AG04449 (cell line): ENCODE measurements at regions not wholly inside any gene's neighbourhood (a gene's known extent, or its start where the extent isn't known, plus 50 kb on each side); places are given as distances from the start of the nearest gene placed in this dataset.

Experiments used
- CTCF ChIA-PET: fragments of 350-600 bp; formaldehyde crosslinking; extraction: SDS; loops from one replicate; lab custom pipeline; 2021; ENCODE audit warnings: antibody characterized with exemption; lab: Yijun Ruan, JAX
- POLR2A ChIA-PET: fragments of 400-600, 350-600 bp; formaldehyde crosslinking; extraction: SDS; loops from one replicate; lab custom pipeline; 2020; ENCODE audit warnings: antibody characterized with exemption, inconsistent platforms; lab: Yijun Ruan, JAX
- DNase-seq: peaks from one replicate; pipeline ENCODE4 v3.0.0-alpha.2; 2010; ENCODE audit warnings: low read depth, low spot score
- H3K4me3 ChIP-seq: 2 replicates; pipeline ENCODE4 v1.5.1; 2011; ENCODE audit warnings: low read depth, mild to moderate bottlenecking, control low read depth, low read length
- CTCF ChIP-seq: IDR thresholded peaks from one replicate; pipeline ENCODE4 v1.5.1; 2011; ENCODE audit warnings: mild to moderate bottlenecking, moderate library complexity, low read length, control low read depth, inconsistent platforms; ENCODE audit not compliant: insufficient read depth; ENCODE audit errors: missing control alignments

- ChIA-PET CTCF (no interaction called here), POLR2A (no interaction called here)
- TF ChIP-seq CTCF: no peak
- no peak for DNase-seq
- no peak overlapping the region for H3K4me3 ChIP-seq
Observed at GRCh38 chr1:181953596-181953995, 107.9 kb downstream of the ZNF648 start.

DNA sequence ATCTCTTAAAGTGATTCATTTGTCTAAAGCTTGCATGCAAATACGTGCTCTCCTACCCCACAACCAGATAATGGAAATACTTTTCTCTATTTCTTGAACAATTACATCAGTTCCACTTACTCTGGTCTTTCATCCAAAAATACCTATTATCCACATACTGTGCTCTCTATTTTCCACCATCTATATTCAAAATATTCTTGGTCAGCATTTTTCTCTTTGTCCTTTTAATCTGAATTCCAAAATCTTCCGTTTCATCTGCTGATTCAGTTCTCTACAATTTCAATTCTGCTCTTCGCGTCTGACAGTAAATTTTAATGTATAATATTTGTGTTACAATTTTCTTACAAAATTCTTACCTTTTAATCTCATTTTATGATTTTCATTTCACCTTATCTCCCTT is 110.3 kb downstream of the ZNF648 start:
- no peak for TF ChIP-seq CTCF
- DNase-seq: no peak
- ChIA-PET POLR2A (no interaction called here), CTCF (no interaction called here)
- no peak overlapping the region for H3K4me3 ChIP-seq

GRCh38 chr1:181949500-181949899 is 112.0 kb downstream of the ZNF648 start:
- DNase-seq: no peak
- CTCF ChIA-PET: no interaction called here
- H3K4me3 ChIP-seq: no peak overlapping the region
- POLR2A ChIA-PET: no interaction called here
- TF ChIP-seq CTCF: no peak

DNA sequence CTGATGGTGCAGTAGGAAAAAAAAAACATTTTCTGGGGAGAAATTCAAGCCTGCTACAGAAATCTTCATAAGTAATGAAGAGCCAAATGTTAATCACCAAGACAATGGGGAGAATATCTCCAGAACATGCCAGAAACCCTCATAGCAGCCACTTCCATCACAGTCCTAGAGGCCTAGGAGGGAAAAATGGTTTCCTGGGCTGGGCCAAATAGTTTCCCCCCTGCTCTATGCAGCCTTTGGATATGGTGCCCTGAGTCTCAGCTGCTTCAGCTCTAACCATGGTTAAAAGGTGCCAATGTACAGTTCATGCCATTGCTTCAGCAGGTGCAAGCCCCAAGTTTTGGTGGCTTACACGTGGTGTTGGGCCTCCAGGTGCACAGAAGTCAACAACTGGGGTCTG is 113.1 kb downstream of the ZNF648 start:
- ChIA-PET CTCF (no interaction called here), POLR2A (no interaction called here)
- TF ChIP-seq CTCF: no peak
- no peak for DNase-seq
- H3K4me3 ChIP-seq: no peak overlapping the region

- no peak for DNase-seq
- H3K4me3 ChIP-seq: no peak overlapping the region
- POLR2A ChIA-PET: no interaction called here
- CTCF ChIA-PET: no interaction called here
- no peak for TF ChIP-seq CTCF
Observed at GRCh38 chr1:181947441-181947840, 114.1 kb downstream of the ZNF648 start.

DNA sequence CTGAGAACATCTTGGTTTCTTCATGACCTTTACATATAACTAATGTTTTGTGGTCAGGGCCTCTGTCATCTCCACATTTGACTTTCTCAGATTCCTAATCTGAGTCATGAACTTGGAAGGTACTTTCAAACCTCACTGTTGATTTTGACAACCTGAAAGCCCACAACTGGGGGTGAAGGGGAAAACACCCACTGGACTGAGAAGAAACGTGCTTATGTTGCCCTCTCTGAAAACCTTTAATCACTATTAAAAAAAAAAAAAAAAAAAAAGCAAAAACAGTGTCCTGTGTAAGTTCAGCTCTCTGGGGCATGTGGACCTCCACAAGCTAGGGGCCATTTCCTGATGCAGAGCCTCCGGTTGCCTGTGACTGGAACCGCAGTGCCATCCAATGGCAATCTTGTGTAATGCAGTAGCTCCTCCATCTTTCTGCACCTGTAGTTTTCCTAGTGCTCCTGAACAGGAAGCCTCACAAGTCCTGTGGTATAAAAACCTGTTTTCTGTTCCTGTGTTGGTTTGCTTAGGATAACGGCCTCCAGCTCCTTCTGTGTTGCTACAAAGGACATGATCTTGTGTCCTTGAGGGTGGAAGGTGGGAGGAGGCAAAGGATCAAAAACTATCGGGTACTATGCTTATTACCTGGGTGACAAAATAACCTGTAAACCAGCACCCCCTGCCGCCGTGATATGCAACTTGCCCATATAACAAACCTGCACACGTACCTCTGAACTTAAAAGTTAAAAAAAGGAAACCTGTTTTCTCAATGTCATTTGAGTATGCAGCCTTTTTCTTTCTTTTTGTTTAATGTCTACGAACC is 124.5 kb downstream of the ZNF648 start:
- no peak for DNase-seq
- no peak overlapping the region for H3K4me3 ChIP-seq
- POLR2A ChIA-PET: no interaction called here
- no peak for TF ChIP-seq CTCF
- CTCF ChIA-PET: no interaction called here
